ENCODE measurements at regions not wholly inside any gene's neighbourhood (a gene's known extent, or its start where the extent isn't known, plus 50 kb on each side); places are given as distances from the start of the nearest gene placed in this dataset.

DNA sequence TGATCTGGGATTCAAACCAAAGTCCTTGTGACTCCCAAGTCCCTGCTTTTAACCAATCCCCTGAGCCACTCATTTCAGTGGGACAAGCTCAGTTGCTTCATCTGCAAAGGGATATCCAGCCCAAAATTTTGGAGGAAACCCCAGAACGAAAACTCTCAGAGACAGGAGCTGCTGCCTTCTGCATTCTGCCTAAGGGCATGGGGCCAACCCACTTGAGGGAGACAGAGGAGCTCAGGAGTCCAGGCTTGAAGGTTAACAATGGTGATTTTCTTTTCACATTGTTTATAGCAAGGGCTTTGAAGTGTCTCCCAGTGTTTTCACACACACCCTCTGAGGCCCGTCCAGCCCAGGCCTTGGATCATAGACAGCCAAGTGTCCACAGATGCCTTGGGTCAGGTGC, 148.1 kb upstream of the CTTNBP2NL start:
- TF ChIP-seq, protein P1, sequence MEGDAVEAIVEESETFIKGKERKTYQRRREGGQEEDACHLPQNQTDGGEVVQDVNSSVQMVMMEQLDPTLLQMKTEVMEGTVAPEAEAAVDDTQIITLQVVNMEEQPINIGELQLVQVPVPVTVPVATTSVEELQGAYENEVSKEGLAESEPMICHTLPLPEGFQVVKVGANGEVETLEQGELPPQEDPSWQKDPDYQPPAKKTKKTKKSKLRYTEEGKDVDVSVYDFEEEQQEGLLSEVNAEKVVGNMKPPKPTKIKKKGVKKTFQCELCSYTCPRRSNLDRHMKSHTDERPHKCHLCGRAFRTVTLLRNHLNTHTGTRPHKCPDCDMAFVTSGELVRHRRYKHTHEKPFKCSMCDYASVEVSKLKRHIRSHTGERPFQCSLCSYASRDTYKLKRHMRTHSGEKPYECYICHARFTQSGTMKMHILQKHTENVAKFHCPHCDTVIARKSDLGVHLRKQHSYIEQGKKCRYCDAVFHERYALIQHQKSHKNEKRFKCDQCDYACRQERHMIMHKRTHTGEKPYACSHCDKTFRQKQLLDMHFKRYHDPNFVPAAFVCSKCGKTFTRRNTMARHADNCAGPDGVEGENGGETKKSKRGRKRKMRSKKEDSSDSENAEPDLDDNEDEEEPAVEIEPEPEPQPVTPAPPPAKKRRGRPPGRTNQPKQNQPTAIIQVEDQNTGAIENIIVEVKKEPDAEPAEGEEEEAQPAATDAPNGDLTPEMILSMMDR (IDR thresholded peaks at IDR 0.05; ENCODE audit: borderline replicate concordance, control extremely low read depth, extremely low read depth, insufficient read depth, missing control alignments): no peak
- no peak for DNase-seq (ENCODE audit: low spot score)
- in situ Hi-C loops (cut with MboI; ENCODE audit: low sequenced_read_pairs, unreplicated experiment): no loop called here

DNA sequence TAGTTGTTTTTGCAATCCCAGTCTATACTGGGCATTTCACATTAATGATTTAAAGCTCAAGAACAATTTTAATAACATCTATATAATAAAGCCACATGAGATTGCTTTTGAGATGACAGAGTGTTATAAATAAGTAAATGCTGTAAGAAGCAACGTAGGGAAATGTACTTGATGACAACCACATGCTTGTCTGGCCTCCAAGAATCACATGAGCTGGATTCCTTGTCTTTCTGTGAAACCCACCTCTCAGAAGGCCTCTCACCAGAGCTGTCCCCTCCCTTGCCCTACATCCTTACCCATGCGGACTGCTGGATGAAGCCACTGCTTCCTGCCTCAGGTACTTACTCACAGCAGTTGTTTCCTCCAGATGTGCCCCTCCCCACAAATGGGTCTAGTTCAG, 145.1 kb upstream of the CTTNBP2NL start:
- TF ChIP-seq, protein P1 (IDR thresholded peaks at IDR 0.05; ENCODE audit: borderline replicate concordance, control extremely low read depth, extremely low read depth, insufficient read depth, missing control alignments): no peak
- no peak for DNase-seq (ENCODE audit: low spot score)
- in situ Hi-C loops (cut with MboI; ENCODE audit: low sequenced_read_pairs, unreplicated experiment): no loop called here

DNA sequence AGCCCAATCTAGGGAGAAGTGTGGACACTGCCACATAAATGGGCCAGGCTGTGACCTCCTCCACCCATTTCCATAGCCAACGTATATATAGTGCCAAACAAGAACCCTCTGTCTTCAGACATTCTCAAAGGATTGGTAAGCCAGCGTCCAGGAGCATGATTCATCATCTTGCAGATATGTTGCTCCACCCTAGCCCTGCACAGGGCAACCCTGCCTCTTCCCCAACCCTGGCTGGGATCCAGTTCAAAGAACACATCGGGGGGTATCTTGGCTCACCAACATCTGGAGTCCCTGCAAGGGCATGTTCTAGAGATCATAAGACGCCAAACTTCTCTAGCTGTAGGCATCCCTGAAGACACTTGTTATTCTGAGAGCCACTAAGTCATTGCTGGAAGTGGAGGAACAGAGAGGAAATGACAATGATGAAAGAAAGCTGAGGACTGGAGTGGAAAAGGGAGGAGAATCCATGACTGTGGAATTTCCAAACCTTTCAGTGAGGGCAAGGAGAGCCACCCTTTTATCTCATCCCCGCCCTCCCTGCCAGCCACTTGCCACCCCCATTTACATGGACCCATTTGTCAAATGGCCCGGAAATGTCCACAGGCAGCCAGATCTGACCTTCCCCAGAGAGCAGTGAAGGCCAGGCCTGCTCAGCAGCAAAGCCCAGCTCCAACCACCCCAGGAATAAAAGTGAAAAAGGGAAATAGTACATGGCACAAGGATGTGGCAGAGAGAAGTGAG, 144.1 kb upstream of the CTTNBP2NL start:
- in situ Hi-C loops (cut with MboI; ENCODE audit: low sequenced_read_pairs, unreplicated experiment): no loop called here
- TF ChIP-seq, protein P1 (IDR thresholded peaks at IDR 0.05; ENCODE audit: borderline replicate concordance, control extremely low read depth, extremely low read depth, insufficient read depth, missing control alignments): no peak
- no peak for DNase-seq (ENCODE audit: low spot score)

DNA sequence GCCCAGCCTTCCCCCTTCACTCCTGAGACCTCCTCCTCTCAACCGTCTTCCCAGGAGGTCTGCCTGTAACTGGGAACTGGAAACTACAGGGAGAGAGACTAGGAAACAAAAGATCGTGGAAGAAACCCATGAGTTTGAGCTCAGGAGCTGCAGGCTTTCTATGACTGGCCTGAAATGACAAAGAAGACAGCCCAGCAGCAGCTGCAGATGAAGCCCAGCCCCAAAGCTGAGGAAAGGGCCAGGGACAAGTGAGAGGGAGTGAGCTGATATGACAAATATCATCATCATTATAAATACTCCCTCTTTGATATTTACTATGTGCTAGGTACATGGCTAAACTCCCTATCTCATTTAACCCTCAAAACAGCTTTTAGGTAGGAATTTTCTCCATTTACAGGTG, 142.6 kb upstream of the CTTNBP2NL start:
- in situ Hi-C loops (cut with MboI; ENCODE audit: low sequenced_read_pairs, unreplicated experiment): no loop called here
- no peak for DNase-seq (ENCODE audit: low spot score)
- TF ChIP-seq, protein P1 (IDR thresholded peaks at IDR 0.05; ENCODE audit: borderline replicate concordance, control extremely low read depth, extremely low read depth, insufficient read depth, missing control alignments): no peak

DNA sequence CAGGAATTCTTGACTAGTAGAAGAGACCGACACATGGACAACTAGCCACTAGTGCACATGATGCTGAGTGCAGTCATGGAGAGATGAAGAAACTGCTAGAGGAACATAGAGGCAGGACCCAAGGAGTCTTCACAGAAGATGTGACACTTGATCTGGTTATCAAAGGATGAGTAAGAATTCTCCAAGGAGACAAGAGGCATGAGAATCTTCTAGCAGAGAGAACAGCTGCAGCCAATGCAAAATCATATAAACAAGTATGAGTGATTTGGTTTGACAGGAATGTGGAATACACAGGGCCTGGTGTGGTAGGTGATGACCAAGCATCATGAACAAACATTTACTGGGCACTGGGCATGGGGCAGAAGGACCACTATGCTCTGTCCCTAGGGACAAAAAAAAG, 140.9 kb upstream of the CTTNBP2NL start:
- in situ Hi-C loops (cut with MboI; ENCODE audit: low sequenced_read_pairs, unreplicated experiment): no loop called here

DNA sequence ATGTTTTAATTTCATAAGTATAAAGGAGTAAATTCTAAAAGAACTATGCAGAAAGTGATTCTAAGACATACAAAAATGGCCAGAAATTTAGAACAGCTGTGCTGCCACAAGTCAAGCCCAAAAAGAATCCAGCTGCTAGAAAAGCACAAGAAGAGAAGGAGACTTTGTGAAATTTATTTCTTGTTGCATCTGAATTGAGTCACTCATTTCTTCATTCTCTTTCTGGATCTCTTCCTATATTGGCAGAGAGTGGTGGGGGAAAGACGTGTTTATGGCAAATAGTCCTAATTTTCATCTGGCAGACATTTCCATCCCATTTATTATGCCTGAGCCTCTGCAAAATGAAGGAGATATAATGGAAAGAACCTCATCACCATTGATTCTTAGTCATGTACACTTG, 139.6 kb upstream of the CTTNBP2NL start:
- in situ Hi-C loops (cut with MboI; ENCODE audit: low sequenced_read_pairs, unreplicated experiment): no loop called here

More for the DNA sequence above, 140.9 kb upstream of the CTTNBP2NL start:
- no peak for DNase-seq (ENCODE audit: low spot score)
- TF ChIP-seq, protein P1 (IDR thresholded peaks at IDR 0.05; ENCODE audit: borderline replicate concordance, control extremely low read depth, extremely low read depth, insufficient read depth, missing control alignments): no peak

More for the DNA sequence above, 139.6 kb upstream of the CTTNBP2NL start:
- no peak for DNase-seq (ENCODE audit: low spot score)
- TF ChIP-seq, protein P1 (IDR thresholded peaks at IDR 0.05; ENCODE audit: borderline replicate concordance, control extremely low read depth, extremely low read depth, insufficient read depth, missing control alignments): no peak

Measured in GM13976 (cell line).